Vagina (tissue), 2 donors: ENCODE measurements at regions not wholly inside any gene's neighbourhood (a gene's known extent, or its start where the extent isn't known, plus 50 kb on each side); places are given as distances from the start of the nearest gene placed in this dataset.

Experiments used
- POLR2A ChIP-seq, 2 donors: fragments of 450-650 bp; IDR thresholded peaks; one replicate each; pipeline ENCODE4 v1.6.1; 2017; ENCODE audit warnings: antibody characterized with exemption in 2 of 2, mild to moderate bottlenecking in 2 of 2, moderate library complexity in 2 of 2
- POLR2AphosphoS5 ChIP-seq, 2 donors: sonication (generic); formaldehyde crosslinking; IDR thresholded peaks; one replicate each; pipeline ENCODE4 v1.9.0; 2017; ENCODE audit warnings: antibody characterized with exemption in 2 of 2, mild to moderate bottlenecking in 2 of 2, low read depth in 1 of 2; ENCODE audit not compliant: insufficient read depth in 1 of 2
- TF ChIP-seq, protein P1 (sequence below), 3 experiments: fragments of 450-650 bp in 2 of 3; fragments of 200-600 bp in 1 of 3; sonication (generic) in 1 of 3; IDR thresholded peaks; one replicate each; pipeline ENCODE4 v1.5.1; 2017 to 2019; ENCODE audit warnings: antibody characterized with exemption in 3 of 3, mild to moderate bottlenecking in 2 of 3, moderate library complexity in 2 of 3

DNA sequence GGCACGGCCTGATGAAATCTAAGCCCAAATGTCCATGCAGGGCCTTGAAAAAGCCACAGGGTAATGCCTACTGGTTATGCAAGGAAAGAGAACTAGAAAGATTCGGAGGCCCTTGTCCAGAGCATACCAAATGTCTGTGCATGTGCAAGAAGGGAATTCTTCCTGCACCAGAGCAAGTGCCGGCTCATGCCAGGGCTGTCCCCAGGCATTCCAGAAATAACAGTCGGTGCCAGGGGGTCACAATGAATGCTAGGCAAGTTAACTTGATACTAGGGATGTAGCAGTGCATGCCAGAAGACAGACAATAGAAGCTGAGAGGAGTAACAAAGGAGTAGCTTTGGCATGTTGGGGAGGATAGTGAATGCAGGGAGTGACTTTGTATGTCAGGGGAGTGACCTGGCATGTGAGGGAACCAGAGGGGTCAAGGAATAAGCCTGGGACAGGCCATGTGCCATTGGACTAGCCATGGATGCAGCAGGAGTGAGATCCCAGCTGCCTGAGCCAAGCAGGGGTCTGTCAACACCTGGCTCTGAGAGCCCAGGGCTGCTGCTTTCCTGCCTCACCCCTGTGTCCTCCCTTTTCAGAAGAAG, 119.5 kb upstream of the UNC5B start:
- TF ChIP-seq, protein P1, sequence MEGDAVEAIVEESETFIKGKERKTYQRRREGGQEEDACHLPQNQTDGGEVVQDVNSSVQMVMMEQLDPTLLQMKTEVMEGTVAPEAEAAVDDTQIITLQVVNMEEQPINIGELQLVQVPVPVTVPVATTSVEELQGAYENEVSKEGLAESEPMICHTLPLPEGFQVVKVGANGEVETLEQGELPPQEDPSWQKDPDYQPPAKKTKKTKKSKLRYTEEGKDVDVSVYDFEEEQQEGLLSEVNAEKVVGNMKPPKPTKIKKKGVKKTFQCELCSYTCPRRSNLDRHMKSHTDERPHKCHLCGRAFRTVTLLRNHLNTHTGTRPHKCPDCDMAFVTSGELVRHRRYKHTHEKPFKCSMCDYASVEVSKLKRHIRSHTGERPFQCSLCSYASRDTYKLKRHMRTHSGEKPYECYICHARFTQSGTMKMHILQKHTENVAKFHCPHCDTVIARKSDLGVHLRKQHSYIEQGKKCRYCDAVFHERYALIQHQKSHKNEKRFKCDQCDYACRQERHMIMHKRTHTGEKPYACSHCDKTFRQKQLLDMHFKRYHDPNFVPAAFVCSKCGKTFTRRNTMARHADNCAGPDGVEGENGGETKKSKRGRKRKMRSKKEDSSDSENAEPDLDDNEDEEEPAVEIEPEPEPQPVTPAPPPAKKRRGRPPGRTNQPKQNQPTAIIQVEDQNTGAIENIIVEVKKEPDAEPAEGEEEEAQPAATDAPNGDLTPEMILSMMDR (IDR thresholded peaks at IDR 0.05), result no peak
- no peak for TF ChIP-seq POLR2AphosphoS5 (IDR thresholded peaks at IDR 0.05; ENCODE audit: insufficient read depth in 1 of 2, low read depth in 1 of 2)
- TF ChIP-seq POLR2A (IDR thresholded peaks at IDR 0.05), result no peak
